ENCODE measurements at regions not wholly inside any gene's neighbourhood (a gene's known extent, or its start where the extent isn't known, plus 50 kb on each side); places are given as distances from the start of the nearest gene placed in this dataset.
"Not testable (repeated sequence)": the region's sequence is repeated elsewhere in the genome, so short reads cannot be mapped to it uniquely, and the experiment has no call there.

- not testable (repeated sequence) for TF ChIP-seq CTCF, POLR2A (IDR thresholded peaks at IDR 0.05)
Measured at GRCh38 chr7:65727182-65727581, 145.7 kb upstream of the VKORC1L1 start.
